OCI-LY7 (cell line): ENCODE measurements at regions not wholly inside any gene's neighbourhood (a gene's known extent, or its start where the extent isn't known, plus 50 kb on each side); places are given as distances from the start of the nearest gene placed in this dataset.

Experiments used
- EZH2phosphoT487 ChIP-seq: fragments of 200-600 bp; sonication (generic); IDR thresholded peaks from 2 replicates; pipeline ENCODE4 v1.6.1; 2018; ENCODE audit warnings: low read depth, borderline replicate concordance, mild to moderate bottlenecking, mixed run types, antibody characterized with exemption, low read length, moderate library complexity, mixed read lengths
- TF ChIP-seq, protein P1 (sequence below): fragments of 200-600 bp; sonication (generic); conservative IDR thresholded peaks from 2 replicates; pipeline ENCODE4 v1.5.1; 2014; ENCODE audit warnings: mild to moderate bottlenecking, antibody characterized with exemption, low read length, moderate library complexity, mixed read lengths

DNA sequence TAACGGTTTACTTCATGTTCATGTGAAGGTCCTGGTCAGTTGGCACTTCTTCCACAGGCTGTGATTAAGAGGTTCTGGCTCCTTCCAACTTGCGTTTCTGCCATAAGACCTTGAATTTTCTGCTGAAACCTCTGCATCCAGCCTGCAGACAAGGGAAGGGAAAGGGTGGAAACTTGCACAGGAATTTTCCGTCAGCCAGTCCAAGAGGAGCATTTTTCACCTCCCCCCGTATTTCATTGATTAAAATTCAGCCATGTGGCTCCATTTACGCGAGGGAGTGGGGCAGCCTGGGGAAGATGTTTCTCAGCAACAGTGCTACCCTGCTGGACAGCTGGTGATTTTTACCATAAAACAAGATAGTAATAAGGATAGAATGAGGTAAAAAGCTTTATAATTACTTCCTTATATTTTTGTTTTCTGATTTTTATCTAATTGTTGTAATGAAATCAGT, 101.5 kb upstream of the SMIM36 start:
- TF ChIP-seq, protein P1, sequence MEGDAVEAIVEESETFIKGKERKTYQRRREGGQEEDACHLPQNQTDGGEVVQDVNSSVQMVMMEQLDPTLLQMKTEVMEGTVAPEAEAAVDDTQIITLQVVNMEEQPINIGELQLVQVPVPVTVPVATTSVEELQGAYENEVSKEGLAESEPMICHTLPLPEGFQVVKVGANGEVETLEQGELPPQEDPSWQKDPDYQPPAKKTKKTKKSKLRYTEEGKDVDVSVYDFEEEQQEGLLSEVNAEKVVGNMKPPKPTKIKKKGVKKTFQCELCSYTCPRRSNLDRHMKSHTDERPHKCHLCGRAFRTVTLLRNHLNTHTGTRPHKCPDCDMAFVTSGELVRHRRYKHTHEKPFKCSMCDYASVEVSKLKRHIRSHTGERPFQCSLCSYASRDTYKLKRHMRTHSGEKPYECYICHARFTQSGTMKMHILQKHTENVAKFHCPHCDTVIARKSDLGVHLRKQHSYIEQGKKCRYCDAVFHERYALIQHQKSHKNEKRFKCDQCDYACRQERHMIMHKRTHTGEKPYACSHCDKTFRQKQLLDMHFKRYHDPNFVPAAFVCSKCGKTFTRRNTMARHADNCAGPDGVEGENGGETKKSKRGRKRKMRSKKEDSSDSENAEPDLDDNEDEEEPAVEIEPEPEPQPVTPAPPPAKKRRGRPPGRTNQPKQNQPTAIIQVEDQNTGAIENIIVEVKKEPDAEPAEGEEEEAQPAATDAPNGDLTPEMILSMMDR, result no peak
- TF ChIP-seq EZH2phosphoT487, result no peak
